Sciatic nerve (tissue), 2 donors: ENCODE measurements at regions not wholly inside any gene's neighbourhood (a gene's known extent, or its start where the extent isn't known, plus 50 kb on each side); places are given as distances from the start of the nearest gene placed in this dataset.

Experiments
- ATAC-seq: fragments of 200-7000 bp; cut with Tn5 transposase; one replicate; pipeline ENCODE4 v1.9.1; 2020; ENCODE audit warnings: mild to moderate bottlenecking, moderate library complexity
- DNase-seq: peaks from one replicate; pipeline ENCODE4 v3.0.0-alpha.2; 2020; ENCODE audit warnings: low spot score
- intact Hi-C: fragments of 100-400 bp; cut with DNase I; formaldehyde crosslinking; loops from one replicate; pipeline ENCODE4 v1.14.2; 2022
- donor health status: DM: no; HTN: no; CAD: no.
- donor health status: DM: no; HTN: no; CAD: no.

- intact Hi-C loops: no loop called here
- ATAC-seq: no peak
- no peak for DNase-seq
Observed at GRCh38 chr7:115499956-115500355, 530.6 kb downstream of the TFEC start.

GRCh38 chr7:115496006-115496405 is 534.6 kb downstream of the TFEC start:
- no peak for ATAC-seq
- intact Hi-C loops: no loop called here
- DNase-seq: no peak

GRCh38 chr7:115494529-115495147 is 535.9 kb downstream of the TFEC start:
- ATAC-seq: no peak
- intact Hi-C loops: no loop called here

GRCh38 chr7:115493381-115493780 is 537.2 kb downstream of the TFEC start:
- intact Hi-C loops: no loop called here
- ATAC-seq: no peak
- no peak for DNase-seq

More at GRCh38 chr7:115494529-115495147, 535.9 kb downstream of the TFEC start:
- no peak for DNase-seq

- ATAC-seq: no peak
- DNase-seq: no peak
- intact Hi-C loops: no loop called here
Observed at GRCh38 chr7:115491744-115492380, 538.7 kb downstream of the TFEC start.

- no peak for ATAC-seq
- intact Hi-C loops: no loop called here
Observed at GRCh38 chr7:115479448-115479847, 551.1 kb downstream of the TFEC start.

GRCh38 chr7:115478426-115478825 is 552.1 kb downstream of the TFEC start:
- ATAC-seq: no peak
- intact Hi-C loops: no loop called here

More at GRCh38 chr7:115479448-115479847, 551.1 kb downstream of the TFEC start:
- no peak for DNase-seq

GRCh38 chr7:115477193-115477651 is 553.3 kb downstream of the TFEC start:
- ATAC-seq: peak; percentile 83
- DNase-seq: peak; percentile 59
- intact Hi-C loops: no loop called here

More at GRCh38 chr7:115478426-115478825, 552.1 kb downstream of the TFEC start:
- no peak for DNase-seq

- intact Hi-C loops: no loop called here
- DNase-seq: no peak
- peak; percentile 62 for ATAC-seq
Observed at GRCh38 chr7:115476671-115477181, 553.8 kb downstream of the TFEC start.

GRCh38 chr7:115475761-115476385 is 554.0 kb downstream of the MDFIC start:
- DNase-seq (no peak), ATAC-seq (peak; percentile 61)
- intact Hi-C loops: no loop called here

GRCh38 chr7:115475206-115475605 is 553.3 kb downstream of the MDFIC start:
- ATAC-seq: no peak
- intact Hi-C loops: no loop called here
- DNase-seq: no peak

- DNase-seq (no peak), ATAC-seq (no peak)
- intact Hi-C loops: loop anchor here (5.0 kb wide), 1 partner anchor 1358 kb away; no protein-coding TSS in a partner anchor
Observed at GRCh38 chr7:115474137-115474536, 552.2 kb downstream of the MDFIC start.

GRCh38 chr7:115471891-115472290 is 550.0 kb downstream of the MDFIC start:
- DNase-seq: no peak
- no peak for ATAC-seq
- intact Hi-C loops: loop anchor here (5.0 kb wide), 1 partner anchor 1360 kb away; no protein-coding TSS in a partner anchor

GRCh38 chr7:115462301-115463015 is 540.6 kb downstream of the MDFIC start:
- intact Hi-C loops: no loop called here
- no peak for ATAC-seq
- DNase-seq: no peak

- intact Hi-C loops: no loop called here
- no peak for DNase-seq
- no peak for ATAC-seq
Observed at GRCh38 chr7:115449689-115450088, 527.8 kb downstream of the MDFIC start.

- ATAC-seq: no peak
- intact Hi-C loops: no loop called here
- no peak for DNase-seq
Observed at GRCh38 chr7:115447495-115447894, 525.6 kb downstream of the MDFIC start.

- intact Hi-C loops: no loop called here
- DNase-seq: no peak
- ATAC-seq: no peak
Observed at GRCh38 chr7:115441033-115441432, 519.1 kb downstream of the MDFIC start.

GRCh38 chr7:115435178-115435577 is 513.3 kb downstream of the MDFIC start:
- intact Hi-C loops: no loop called here
- no peak for DNase-seq
- no peak for ATAC-seq

- no peak for DNase-seq
- intact Hi-C loops: no loop called here
- no peak for ATAC-seq
Observed at GRCh38 chr7:115429918-115430317, 508.0 kb downstream of the MDFIC start.
